Mesenchymal stem cell (in vitro differentiated cells and primary cell): ENCODE measurements at regions not wholly inside any gene's neighbourhood (a gene's known extent, or its start where the extent isn't known, plus 50 kb on each side); places are given as distances from the start of the nearest gene placed in this dataset.

ENCODE experiments used
- DNase-seq: peaks from one replicate; pipeline ENCODE4 v3.0.0-alpha.2; 2013
- H2AFZ ChIP-seq: one replicate; pipeline ENCODE4 v1.6.1; 2013; ENCODE audit warnings: low read depth, mild to moderate bottlenecking, control low read depth, inconsistent platforms, low read length, moderate library complexity
- H2AK5ac ChIP-seq: 2 replicates; pipeline ENCODE4 v1.6.1; 2013; ENCODE audit warnings: low read length, moderate library complexity, mild to moderate bottlenecking, inconsistent platforms; ENCODE audit not compliant: severe bottlenecking
- H2BK120ac ChIP-seq: one replicate; pipeline ENCODE4 v1.6.1; 2013; ENCODE audit warnings: low read depth, mild to moderate bottlenecking, inconsistent platforms, low read length, moderate library complexity
- H2BK12ac ChIP-seq, 2 experiments: one replicate each; pipeline ENCODE4 v1.6.1; 2013; ENCODE audit warnings: inconsistent platforms in 2 of 2, low read length in 2 of 2, mild to moderate bottlenecking in 2 of 2, moderate library complexity in 2 of 2, control low read depth in 1 of 2
- H2BK15ac ChIP-seq: one replicate; pipeline ENCODE4 v1.6.1; 2013; ENCODE audit warnings: mild to moderate bottlenecking, low read depth, inconsistent platforms; ENCODE audit not compliant: poor library complexity, severe bottlenecking
- H2BK5ac ChIP-seq: 2 replicates; pipeline ENCODE4 v1.6.1; 2013; ENCODE audit warnings: low read depth, mild to moderate bottlenecking, low read length, control low read depth, inconsistent platforms; ENCODE audit not compliant: poor library complexity, severe bottlenecking
- H3K14ac ChIP-seq, 2 experiments: one replicate each; pipeline ENCODE4 v1.6.1; 2013; ENCODE audit warnings: inconsistent platforms in 2 of 2, low read length in 2 of 2, control low read depth in 1 of 2, mild to moderate bottlenecking in 1 of 2, moderate library complexity in 1 of 2
- H3K18ac ChIP-seq, 2 experiments: one replicate each; pipeline ENCODE4 v1.6.1; 2013; ENCODE audit warnings: inconsistent platforms in 2 of 2, low read length in 2 of 2, control low read depth in 1 of 2, low read depth in 1 of 2, mild to moderate bottlenecking in 1 of 2
- H3K23ac ChIP-seq, 2 experiments: one replicate each; pipeline ENCODE4 v1.6.1; 2013; ENCODE audit warnings: inconsistent platforms in 2 of 2, low read length in 2 of 2, mild to moderate bottlenecking in 2 of 2, moderate library complexity in 2 of 2, control low read depth in 1 of 2
- H3K27ac ChIP-seq: 2 replicates; pipeline ENCODE4 v1.5.1; 2013; ENCODE audit warnings: mild to moderate bottlenecking, moderate library complexity, low read length, control low read depth, inconsistent platforms; ENCODE audit not compliant: poor library complexity, severe bottlenecking
- H3K27me3 ChIP-seq, 2 experiments: 2 replicates each; pipeline versions ENCODE4 v1.6.1 to v1.7.0; 2013; ENCODE audit warnings: low read length in 2 of 2, mild to moderate bottlenecking in 2 of 2, moderate library complexity in 2 of 2, control low read depth in 1 of 2, inconsistent platforms in 1 of 2; ENCODE audit not compliant: control insufficient read depth in 1 of 2, insufficient read depth in 1 of 2
- H3K36me3 ChIP-seq, 2 experiments: 2 replicates each; pipeline versions ENCODE4 v1.6.1 to v1.7.0; 2013; ENCODE audit warnings: low read length in 2 of 2, control low read depth in 1 of 2, inconsistent platforms in 1 of 2, low read depth in 1 of 2, mild to moderate bottlenecking in 1 of 2; ENCODE audit not compliant: insufficient read depth in 2 of 2, control insufficient read depth in 1 of 2
- H3K4ac ChIP-seq, 2 experiments: one replicate each; pipeline ENCODE4 v1.6.1; 2013; ENCODE audit warnings: inconsistent platforms in 2 of 2, low read length in 2 of 2, mild to moderate bottlenecking in 2 of 2, moderate library complexity in 2 of 2, control low read depth in 1 of 2, low read depth in 1 of 2
- H3K4me1 ChIP-seq: 2 replicates; pipeline ENCODE4 v1.6.1; 2013; ENCODE audit warnings: low read depth, low read length, control low read depth; ENCODE audit not compliant: control insufficient read depth, insufficient read depth
- H3K4me2 ChIP-seq: 2 replicates; pipeline ENCODE4 v1.6.1; 2013; ENCODE audit warnings: low read length, mild to moderate bottlenecking, inconsistent platforms; ENCODE audit not compliant: poor library complexity, severe bottlenecking
- H3K4me3 ChIP-seq, 2 experiments: 2 replicates each; pipeline versions ENCODE4 v1.5.1 to v1.7.0; 2013; ENCODE audit warnings: low read length in 2 of 2, mild to moderate bottlenecking in 2 of 2, control low read depth in 1 of 2, low read depth in 1 of 2; ENCODE audit not compliant: insufficient read depth in 1 of 2
- H3K79me1 ChIP-seq: replicated peaks from 2 replicates; pipeline ENCODE4 v1.6.1; 2013; ENCODE audit warnings: mild to moderate bottlenecking, control low read depth, low read length, inconsistent platforms; ENCODE audit not compliant: poor library complexity, severe bottlenecking
- H3K9ac ChIP-seq: 2 replicates; pipeline ENCODE4 v1.7.0; 2013; ENCODE audit warnings: mild to moderate bottlenecking, low read length, moderate library complexity
- H3K9me3 ChIP-seq: 2 replicates; pipeline ENCODE4 v1.7.0; 2013; ENCODE audit warnings: mild to moderate bottlenecking, low read length; ENCODE audit not compliant: control insufficient read depth
- H4K8ac ChIP-seq: one replicate; pipeline ENCODE4 v1.6.1; 2013; ENCODE audit warnings: inconsistent platforms, mild to moderate bottlenecking, low read length, moderate library complexity
- H4K91ac ChIP-seq: one replicate; pipeline ENCODE4 v1.6.1; 2013; ENCODE audit warnings: mild to moderate bottlenecking, low read length, inconsistent platforms
- WGBS: methylation state at CpG from one replicate; pipeline ENCODE4 v1.1.7; 2013; ENCODE audit warnings: mixed read lengths; 5-methylcytosine and 5-hydroxymethylcytosine counted together

GRCh38 chr12:58252914-58253313 is 311.5 kb downstream of the ATP23 start:
- Histone ChIP-seq H3K4me3 (no peak overlapping the region), H3K18ac (no peak overlapping the region), H2BK120ac (no peak overlapping the region), H2BK15ac (no peak overlapping the region), H3K27me3 (no peaks in the 10 kb centered on the region), H3K4me2 (no peak overlapping the region), H3K4ac (no peak overlapping the region), H2AK5ac (no peak overlapping the region), H3K4me1 (peaks cover 2% of the 10 kb centered on the region), H2AFZ (no peak overlapping the region), H4K91ac (no peak overlapping the region), H3K14ac (no peak overlapping the region), H3K27ac (no peak overlapping the region), H4K8ac (no peak overlapping the region), H3K36me3 (no peaks in the 10 kb centered on the region), H3K9ac (no peak overlapping the region), H3K79me1 (no peaks in the 10 kb centered on the region), H3K23ac (no peak overlapping the region), H2BK12ac (no peak overlapping the region), H2BK5ac (no peak overlapping the region), H3K9me3 (no peaks in the 10 kb centered on the region)
- WGBS = 80% methylated on average over 1 of the region's 2 CpGs
- DNase-seq = no peak

- H3K9me3 ChIP-seq = no peaks in the 10 kb centered on the region
Observed at GRCh38 chr12:58253663-58254062, 312.3 kb downstream of the ATP23 start.

GRCh38 chr12:58254463-58255100 is 313.2 kb downstream of the ATP23 start:
- H2BK120ac ChIP-seq = no peak overlapping the region
- no peak overlapping the region for H4K91ac ChIP-seq
- no peak for DNase-seq
- H3K23ac ChIP-seq = no peak overlapping the region
- peaks cover under 1% of the 10 kb centered on the region for H3K4me1 ChIP-seq
- no peak overlapping the region for H3K4me2 ChIP-seq
- no peaks in the 10 kb centered on the region for H3K27me3 ChIP-seq
- no peak overlapping the region for H3K18ac ChIP-seq
- no peak overlapping the region for H2BK12ac ChIP-seq
- no peak overlapping the region for H3K4ac ChIP-seq
- no peak overlapping the region for H3K27ac ChIP-seq
- no peak overlapping the region for H2AK5ac ChIP-seq
- no peak overlapping the region for H2AFZ ChIP-seq
- no peaks in the 10 kb centered on the region for H3K79me1 ChIP-seq
- 86% methylated on average over 1 of the region's 1 CpG for WGBS
- H3K36me3 ChIP-seq = no peaks in the 10 kb centered on the region
- no peaks in the 10 kb centered on the region for H3K9me3 ChIP-seq
- H4K8ac ChIP-seq = no peak overlapping the region
- H3K14ac ChIP-seq = no peak overlapping the region
- H3K4me3 ChIP-seq = no peak overlapping the region
- H2BK5ac ChIP-seq = no peak overlapping the region
- no peak overlapping the region for H3K9ac ChIP-seq
- no peak overlapping the region for H2BK15ac ChIP-seq

More at GRCh38 chr12:58253663-58254062, 312.3 kb downstream of the ATP23 start:
- Histone ChIP-seq H3K4me3 (no peak overlapping the region), H3K18ac (no peak overlapping the region), H3K36me3 (no peaks in the 10 kb centered on the region), H3K4me1 (peaks cover 2% of the 10 kb centered on the region), H2BK15ac (no peak overlapping the region), H2BK12ac (no peak overlapping the region), H3K9ac (no peak overlapping the region), H4K91ac (no peak overlapping the region), H3K4me2 (no peak overlapping the region), H2BK120ac (no peak overlapping the region), H2AK5ac (no peak overlapping the region), H3K4ac (no peak overlapping the region), H3K14ac (no peak overlapping the region), H3K27me3 (no peaks in the 10 kb centered on the region), H2AFZ (no peak overlapping the region), H4K8ac (no peak overlapping the region), H2BK5ac (no peak overlapping the region), H3K23ac (no peak overlapping the region), H3K79me1 (no peaks in the 10 kb centered on the region), H3K27ac (no peak overlapping the region)
- WGBS = no CpG with 5 or more reads among the region's 1 CpG
- no peak for DNase-seq

GRCh38 chr12:58262796-58263195 is 321.4 kb downstream of the ATP23 start:
- H4K8ac ChIP-seq = no peak overlapping the region
- H3K23ac ChIP-seq = no peak overlapping the region
- no peak overlapping the region for H2BK15ac ChIP-seq
- H2AK5ac ChIP-seq = no peak overlapping the region
- no peak overlapping the region for H3K27ac ChIP-seq
- no peak for DNase-seq
- WGBS = 90% methylated on average over 1 of the region's 1 CpG
- no peak overlapping the region for H2AFZ ChIP-seq
- no peak overlapping the region for H3K9ac ChIP-seq
- no peak overlapping the region for H2BK120ac ChIP-seq
- no peaks in the 10 kb centered on the region for H3K9me3 ChIP-seq
- H3K27me3 ChIP-seq = no peaks in the 10 kb centered on the region
- H3K18ac ChIP-seq = peak overlapping the region in 1 of 2 experiments; percentile 43
- H3K14ac ChIP-seq = no peak overlapping the region
- H3K4me1 ChIP-seq = no peaks in the 10 kb centered on the region
- no peaks in the 10 kb centered on the region for H3K79me1 ChIP-seq
- no peak overlapping the region for H4K91ac ChIP-seq
- H3K4me3 ChIP-seq = no peak overlapping the region
- H3K4ac ChIP-seq = no peak overlapping the region
- H2BK12ac ChIP-seq = no peak overlapping the region
- no peak overlapping the region for H3K4me2 ChIP-seq
- no peaks in the 10 kb centered on the region for H3K36me3 ChIP-seq
- no peak overlapping the region for H2BK5ac ChIP-seq
